Thyroid gland (tissue), 4 donors: ENCODE measurements at regions not wholly inside any gene's neighbourhood (a gene's known extent, or its start where the extent isn't known, plus 50 kb on each side); places are given as distances from the start of the nearest gene placed in this dataset.
"Not testable (repeated sequence)": the region's sequence is repeated elsewhere in the genome, so short reads cannot be mapped to it uniquely, and the experiment has no call there.

Experiments used
- DNase-seq, 2 donors: peaks; one replicate each; pipeline ENCODE4 v3.0.0-alpha.2; 2019
- H3K27ac ChIP-seq, 3 donors: fragments of 200-600 bp; sonication (generic); 1 replicate in 2 of 3; 2 replicates in 1 of 3; pipeline ENCODE4 v1.5.1; 2016 to 2019; ENCODE audit warnings: mild to moderate bottlenecking in 1 of 3, moderate library complexity in 1 of 3
- H3K27me3 ChIP-seq: fragments of 200-600 bp; sonication (generic); one replicate; pipeline ENCODE4 v1.5.1; 2019
- H3K36me3 ChIP-seq, 2 donors: fragments of 200-600 bp; sonication (generic); one replicate each; pipeline ENCODE4 v1.5.1; 2016 to 2019
- H3K4me1 ChIP-seq, 2 donors: fragments of 200-600 bp; sonication (generic); one replicate each; pipeline ENCODE4 v1.5.1; 2017 to 2019
- H3K4me3 ChIP-seq, 3 donors: fragments of 200-600 bp; sonication (generic); replicated peaks in 1 of 3; 1 replicate in 2 of 3; 2 replicates in 1 of 3; pipeline ENCODE4 v1.5.1; 2016; ENCODE audit warnings: mild to moderate bottlenecking in 1 of 3
- H3K9me3 ChIP-seq: fragments of 200-600 bp; sonication (generic); one replicate; pipeline ENCODE4 v1.5.1; 2017
- CTCF ChIP-seq, 6 experiments: fragments of 200-600 bp in 3 of 6; fragments of 450-650 bp in 3 of 6; sonication (generic) in 3 of 6; IDR thresholded peaks; one replicate each; pipeline ENCODE4 v1.5.1; 2016 to 2019; ENCODE audit warnings: antibody characterized with exemption in 6 of 6, mild to moderate bottlenecking in 2 of 6, inconsistent platforms in 1 of 6, moderate library complexity in 1 of 6
- WGBS, 2 donors: methylation state at CpG; one replicate each; pipeline ENCODE4 v1.1.5; 2017; 5-methylcytosine and 5-hydroxymethylcytosine counted together
- intact Hi-C: fragments of 100-400 bp; cut with DNase I; formaldehyde crosslinking; loops from one replicate; pipeline ENCODE4 v1.15.1; 2023

- H3K36me3 ChIP-seq, intact Hi-C loops, H3K4me3 ChIP-seq, H3K27me3 ChIP-seq, DNase-seq, H3K9me3 ChIP-seq, H3K27ac ChIP-seq, H3K4me1 ChIP-seq: not testable (repeated sequence)
- WGBS, 2 donors: 77 to 97% methylated on average over 3 to 5 of the region's 8 CpGs
- peak in 1 of 6 experiments; percentile 8 for TF ChIP-seq CTCF (IDR thresholded peaks at IDR 0.05)
Measured at GRCh38 chr2:87239558-87240215, 218.0 kb upstream of the PLGLB1 start.

GRCh38 chr2:87246066-87246717 lies 224.5 kb upstream of the PLGLB1 start:
- H3K27ac ChIP-seq, intact Hi-C loops, H3K9me3 ChIP-seq, DNase-seq, H3K4me3 ChIP-seq, H3K27me3 ChIP-seq, H3K4me1 ChIP-seq, H3K36me3 ChIP-seq: not testable (repeated sequence)
- WGBS, 2 donors: 78 to 93% methylated on average over 7 to 11 of the region's 11 CpGs

- intact Hi-C loops, H3K4me1 ChIP-seq, H3K27me3 ChIP-seq, H3K4me3 ChIP-seq, H3K27ac ChIP-seq, DNase-seq, H3K36me3 ChIP-seq, H3K9me3 ChIP-seq: not testable (repeated sequence)
- 94 to 100% methylated on average over 1 of the region's 5 CpGs for WGBS, 2 donors
Measured at GRCh38 chr2:87252046-87252445, 230.4 kb upstream of the PLGLB1 start.

- H3K4me3 ChIP-seq, H3K27me3 ChIP-seq, DNase-seq, H3K4me1 ChIP-seq, H3K36me3 ChIP-seq, H3K27ac ChIP-seq, intact Hi-C loops, H3K9me3 ChIP-seq: not testable (repeated sequence)
- WGBS, 2 donors: no CpG with 5 or more reads among the region's 1 CpG
Measured at GRCh38 chr2:87254562-87254961, 232.9 kb upstream of the PLGLB1 start.

GRCh38 chr2:87255410-87255809 lies 233.8 kb upstream of the PLGLB1 start:
- 89 to 100% methylated on average over 10 to 13 of the region's 14 CpGs for WGBS, 2 donors
- intact Hi-C loops, DNase-seq, H3K4me3 ChIP-seq, H3K9me3 ChIP-seq, H3K4me1 ChIP-seq, H3K27me3 ChIP-seq, H3K36me3 ChIP-seq, H3K27ac ChIP-seq: not testable (repeated sequence)

- no CpG with 5 or more reads among the region's 7 CpGs for WGBS, 2 donors
- intact Hi-C loops, H3K27me3 ChIP-seq, H3K4me3 ChIP-seq, DNase-seq, H3K36me3 ChIP-seq, H3K27ac ChIP-seq, H3K4me1 ChIP-seq, H3K9me3 ChIP-seq: not testable (repeated sequence)
Measured at GRCh38 chr2:87258887-87259286, 237.2 kb upstream of the PLGLB1 start.

GRCh38 chr2:87262184-87262702 lies 240.6 kb upstream of the PLGLB1 start:
- H3K4me1 ChIP-seq, H3K9me3 ChIP-seq, H3K27ac ChIP-seq, DNase-seq, intact Hi-C loops, H3K27me3 ChIP-seq, H3K4me3 ChIP-seq, H3K36me3 ChIP-seq: not testable (repeated sequence)
- WGBS, 2 donors: 88 to 100% methylated on average over 1 to 3 of the region's 4 CpGs

- H3K36me3 ChIP-seq, H3K27me3 ChIP-seq, DNase-seq, intact Hi-C loops, H3K4me3 ChIP-seq, H3K27ac ChIP-seq, H3K9me3 ChIP-seq, H3K4me1 ChIP-seq: not testable (repeated sequence)
- 80% methylated on average over 1 of the region's 3 CpGs; no CpG with 5 or more reads in 1 of the 2 donors for WGBS, 2 donors
Measured at GRCh38 chr2:87263868-87264518, 242.3 kb upstream of the PLGLB1 start.

- H3K9me3 ChIP-seq, H3K27ac ChIP-seq, H3K4me1 ChIP-seq, intact Hi-C loops, H3K4me3 ChIP-seq, DNase-seq, H3K27me3 ChIP-seq, H3K36me3 ChIP-seq: not testable (repeated sequence)
- 89 to 90% methylated on average over 2 of the region's 2 CpGs for WGBS, 2 donors
Measured at GRCh38 chr2:87275192-87275591, 253.5 kb upstream of the PLGLB1 start.

- H3K27me3 ChIP-seq, H3K36me3 ChIP-seq, H3K27ac ChIP-seq, H3K4me3 ChIP-seq, intact Hi-C loops, H3K4me1 ChIP-seq, H3K9me3 ChIP-seq, DNase-seq: not testable (repeated sequence)
- 85 to 87% methylated on average over 3 to 5 of the region's 5 CpGs for whole genome bisulfite sequencing, 2 donors
Measured at GRCh38 chr2:87275974-87276629, 254.5 kb upstream of the PLGLB1 start.

GRCh38 chr2:87276673-87277072 lies 255.0 kb upstream of the PLGLB1 start:
- H3K27ac ChIP-seq, DNase-seq, H3K4me1 ChIP-seq, H3K36me3 ChIP-seq, H3K9me3 ChIP-seq, H3K4me3 ChIP-seq, H3K27me3 ChIP-seq, intact Hi-C loops: not testable (repeated sequence)
- WGBS, 2 donors: 83 to 92% methylated on average over 1 to 2 of the region's 2 CpGs
